GM18868 (cell line): ENCODE measurements at regions not wholly inside any gene's neighbourhood (a gene's known extent, or its start where the extent isn't known, plus 50 kb on each side); places are given as distances from the start of the nearest gene placed in this dataset.

ENCODE experiments used
- ATAC-seq: cut with Tn5 transposase; IDR thresholded peaks from one replicate; pipeline ENCODE4 v1.9.1; 2021; ENCODE audit warnings: mild to moderate bottlenecking, moderate library complexity; ENCODE audit not compliant: unreplicated experiment

- ATAC-seq = no peak
Observed at GRCh38 chr4:123916821-123917220, 520.2 kb downstream of the SPRY1 start.

- no peak for ATAC-seq
Observed at GRCh38 chr4:123919576-123920098, 523.0 kb downstream of the SPRY1 start.

DNA sequence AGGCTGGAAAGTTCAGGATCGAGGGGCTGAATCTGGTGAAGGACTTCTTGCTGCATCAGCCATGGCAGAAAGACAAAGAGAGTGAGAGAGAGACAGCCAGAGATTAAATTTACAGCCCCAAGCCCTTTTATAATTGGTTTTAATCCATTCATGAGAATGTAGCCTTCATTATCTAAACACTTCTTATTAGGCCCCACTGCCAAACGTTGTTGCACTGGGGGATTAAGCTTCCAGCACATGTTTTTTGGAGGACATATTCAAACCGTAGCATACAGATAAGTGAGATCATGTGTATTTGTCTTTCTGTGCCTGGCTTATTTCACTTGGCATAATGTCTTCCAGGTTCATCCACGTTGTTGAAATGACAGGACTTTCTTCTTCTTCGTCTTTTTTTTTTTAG, 524.7 kb downstream of the SPRY1 start:
- no peak for ATAC-seq

DNA sequence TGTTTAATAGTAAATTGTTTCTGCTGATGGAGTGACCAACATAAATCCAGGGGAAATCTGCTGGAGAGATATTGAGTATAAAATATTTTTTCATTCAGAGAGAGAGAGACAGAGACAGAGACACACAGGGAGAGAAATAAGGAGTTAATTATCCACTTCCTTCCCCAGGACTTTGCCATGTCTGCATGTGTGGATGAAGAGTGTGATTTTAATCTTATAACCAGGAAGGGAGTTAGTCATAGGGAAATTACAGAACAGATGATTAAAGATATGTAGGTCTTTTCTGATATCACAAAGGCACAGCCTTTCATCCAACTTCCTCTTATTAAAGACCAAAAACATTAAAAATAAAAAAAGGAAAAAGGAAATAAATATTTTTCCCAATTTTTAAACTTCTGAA, 526.3 kb downstream of the SPRY1 start:
- no peak for ATAC-seq

GRCh38 chr4:123924536-123924935, 527.9 kb downstream of the SPRY1 start:
- no peak for ATAC-seq

GRCh38 chr4:123929565-123929964, 533.0 kb downstream of the SPRY1 start:
- no peak for ATAC-seq

DNA sequence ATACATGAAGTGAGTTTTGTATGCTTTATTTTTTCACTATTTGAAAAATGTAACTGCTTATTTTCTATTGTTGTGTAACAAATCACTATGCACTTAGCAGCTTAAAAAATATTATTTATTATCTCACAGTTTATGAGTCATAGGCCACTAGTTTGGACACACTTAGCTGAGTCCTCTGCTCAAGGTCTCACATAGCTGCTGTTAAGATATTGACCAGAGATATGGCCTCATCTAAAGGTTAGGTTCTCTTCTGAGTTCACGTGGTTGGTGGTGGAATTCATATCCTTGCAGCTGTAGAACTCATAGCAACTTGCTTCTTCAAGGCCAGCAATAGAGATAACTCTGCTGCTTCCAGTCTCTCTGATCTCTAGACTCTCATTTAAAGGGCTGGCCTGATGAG, 534.4 kb downstream of the SPRY1 start:
- ATAC-seq = no peak

- no peak for ATAC-seq
Observed at GRCh38 chr4:123934096-123934495, 537.5 kb downstream of the SPRY1 start.

DNA sequence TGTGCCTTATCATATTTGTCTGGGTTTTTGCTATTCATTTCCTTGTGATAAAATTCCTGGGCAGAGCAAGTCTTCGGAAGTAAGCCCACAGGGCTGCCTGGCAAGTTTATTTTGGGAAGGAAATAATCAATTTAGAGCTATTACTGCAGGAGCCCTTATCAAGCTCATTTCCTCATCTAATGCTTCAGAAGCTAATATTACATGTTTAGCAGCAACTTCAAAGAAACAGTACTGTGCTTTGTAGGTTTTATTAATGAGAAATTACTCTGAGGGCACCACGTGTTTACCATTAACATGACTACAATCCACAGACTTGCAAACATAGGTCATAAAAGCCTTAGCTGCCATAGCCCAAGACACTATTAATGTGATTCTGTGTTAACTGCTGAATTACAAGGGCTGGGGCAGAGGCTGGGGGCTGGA, 540.0 kb downstream of the SPRY1 start:
- no peak for ATAC-seq

GRCh38 chr4:123937581-123937980, 541.0 kb downstream of the SPRY1 start:
- no peak for ATAC-seq

DNA sequence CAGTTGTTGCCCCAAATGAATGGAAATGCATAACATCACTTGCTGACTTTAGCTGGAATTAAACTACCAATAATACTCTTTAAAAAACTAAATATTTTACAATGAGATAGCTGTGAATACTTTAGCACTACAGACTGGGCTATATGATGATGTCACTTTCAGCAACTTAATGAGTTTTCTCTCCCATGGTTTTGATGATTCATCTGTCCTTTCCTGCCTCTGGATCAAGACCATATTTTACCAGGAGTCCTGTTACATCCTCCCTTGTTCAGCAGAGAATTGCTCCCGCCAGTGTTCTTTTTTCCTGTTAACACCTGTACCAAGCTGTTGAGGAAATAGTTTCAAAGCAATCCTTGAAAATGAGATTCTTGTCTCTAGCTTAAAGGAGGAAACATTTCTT, 543.0 kb downstream of the SPRY1 start:
- no peak for ATAC-seq

- ATAC-seq = no peak
Observed at GRCh38 chr4:123940604-123941003, 544.0 kb downstream of the SPRY1 start.

- no peak for ATAC-seq
Observed at GRCh38 chr4:123941306-123941705, 544.7 kb downstream of the SPRY1 start.

DNA sequence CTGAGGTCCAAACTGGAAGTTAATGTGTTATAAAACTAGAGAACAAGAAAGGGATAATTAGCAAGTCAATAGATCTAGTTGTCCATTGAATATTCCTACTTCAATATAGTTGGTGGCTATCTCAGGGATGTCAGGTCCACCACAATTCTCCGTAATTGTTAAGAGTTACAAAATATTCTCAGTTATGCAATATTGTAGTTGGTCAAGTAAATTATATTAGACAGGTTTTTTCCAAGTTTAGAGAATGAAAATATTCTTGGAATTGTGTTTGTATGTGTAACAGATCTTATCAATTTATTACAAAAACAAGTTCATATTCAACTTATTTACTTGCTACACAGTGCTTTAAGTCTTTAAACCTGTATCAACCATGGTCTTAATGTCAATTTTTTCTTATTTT, 547.4 kb downstream of the SPRY1 start:
- no peak for ATAC-seq

- no peak for ATAC-seq
Observed at GRCh38 chr4:123945301-123945700, 548.7 kb downstream of the SPRY1 start.

DNA sequence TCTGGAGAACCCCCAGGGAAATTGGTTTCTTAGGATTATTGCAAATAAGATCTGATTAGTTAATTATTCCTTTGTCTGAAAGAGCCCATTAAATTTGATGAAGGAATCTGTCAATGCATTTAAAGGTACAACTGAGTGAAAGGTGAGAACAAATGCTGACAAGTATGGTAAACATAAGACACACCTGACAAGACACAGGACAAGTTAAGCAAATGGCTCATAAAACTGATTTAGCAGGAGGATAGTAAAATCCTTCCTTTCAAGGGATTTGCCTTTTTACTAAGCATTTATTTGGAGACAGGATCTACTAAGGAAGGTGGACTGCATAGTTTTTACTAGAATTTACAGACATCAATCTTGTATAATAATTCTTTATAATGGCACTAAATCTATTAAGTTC, 553.9 kb downstream of the SPRY1 start:
- ATAC-seq = no peak

DNA sequence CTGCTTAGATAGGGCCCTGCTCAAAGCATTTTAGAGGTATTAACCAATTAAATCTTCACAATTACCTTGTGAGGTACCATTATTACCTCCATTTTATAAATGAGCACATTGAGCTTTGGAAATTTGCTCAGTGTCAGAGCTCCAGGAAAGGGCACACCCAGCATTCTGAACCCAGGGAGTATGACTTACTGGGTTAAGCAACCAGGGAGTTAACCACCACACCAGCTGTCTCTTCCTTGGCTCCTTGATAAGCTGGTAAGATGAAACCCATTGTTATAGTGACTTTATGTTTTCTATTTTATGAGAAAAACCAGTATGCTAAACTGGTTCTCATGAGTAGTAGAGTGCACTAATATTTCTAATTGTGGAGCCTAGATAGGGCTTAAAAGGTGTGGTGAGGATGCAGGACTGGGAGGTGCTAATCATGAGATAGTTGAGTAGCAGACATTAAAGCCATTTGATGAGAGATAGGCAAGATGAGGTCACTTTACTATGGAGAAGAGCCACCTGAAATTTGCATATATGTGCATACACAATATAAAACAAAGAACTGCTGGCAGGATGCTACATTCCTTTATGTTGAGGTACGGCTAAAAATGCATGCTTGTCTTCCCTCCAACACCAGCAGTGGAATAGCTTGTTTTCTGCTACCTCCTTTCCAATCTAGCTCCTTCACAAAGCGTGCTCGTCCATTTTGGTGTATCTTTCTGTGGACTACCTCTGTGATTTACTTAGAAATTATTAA, 556.1 kb downstream of the SPRY1 start:
- no peak for ATAC-seq

DNA sequence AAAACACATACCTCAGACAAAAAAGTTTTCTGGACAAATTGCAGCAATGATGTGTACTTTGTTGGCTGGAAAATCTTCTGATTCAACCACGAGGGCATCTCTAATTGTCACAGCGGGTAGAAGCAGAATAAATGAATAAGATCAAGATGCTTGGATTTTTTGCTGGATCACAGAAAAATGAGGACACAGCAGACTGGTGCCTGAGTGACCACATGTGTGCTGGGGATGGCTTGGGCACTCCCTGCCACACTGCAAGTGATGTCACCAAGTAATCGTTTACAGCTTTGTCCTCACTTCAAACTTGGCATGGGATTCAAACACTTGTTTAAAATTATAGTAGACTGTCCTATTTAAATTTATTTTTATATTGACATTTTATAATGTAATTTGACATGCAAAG, 557.0 kb downstream of the SPRY1 start:
- no peak for ATAC-seq

DNA sequence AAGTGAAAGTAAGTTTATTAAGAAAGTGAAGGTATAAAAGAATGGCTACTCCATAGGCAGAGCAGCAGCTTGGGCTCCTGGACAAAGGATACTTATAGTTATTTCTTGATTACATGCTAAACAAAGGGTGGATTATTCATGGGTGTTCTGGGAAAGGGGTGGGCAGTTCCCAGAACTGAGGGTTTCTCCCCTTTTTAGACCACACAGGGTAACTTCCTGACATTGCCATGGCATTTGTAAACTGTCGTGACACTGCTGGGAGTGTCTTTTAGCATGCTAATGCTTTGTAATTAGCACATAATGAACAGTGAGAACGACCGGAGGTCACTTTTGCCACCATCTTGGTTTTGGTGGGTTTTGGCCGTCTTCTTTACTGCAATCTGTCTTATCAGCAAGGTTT, 557.6 kb downstream of the SPRY1 start:
- no peak for ATAC-seq

- ATAC-seq = no peak
Observed at GRCh38 chr4:123955167-123955800, 558.7 kb downstream of the SPRY1 start.

DNA sequence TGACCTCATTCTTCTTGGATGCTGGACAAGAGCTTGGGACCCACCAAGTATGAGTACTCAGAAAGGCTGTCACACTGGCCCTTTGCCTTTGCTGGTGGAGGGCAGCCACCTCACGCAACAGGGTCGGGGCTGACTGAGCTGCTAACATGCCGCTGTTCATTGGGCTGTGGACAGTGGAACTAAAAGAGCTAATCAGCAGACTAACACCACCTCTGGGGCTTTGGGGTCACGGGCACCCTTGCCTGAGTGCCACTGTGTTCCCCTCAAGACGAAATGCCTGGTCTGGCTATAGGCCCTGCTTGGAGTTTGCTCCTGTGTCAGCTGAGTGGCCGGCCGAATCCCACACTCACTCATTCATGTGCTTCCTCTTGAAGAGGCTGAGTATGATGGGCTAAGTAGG, 559.6 kb downstream of the SPRY1 start:
- ATAC-seq = no peak

- ATAC-seq = no peak
Observed at GRCh38 chr4:123966990-123967769, 570.6 kb downstream of the SPRY1 start.
